ENCODE measurements at regions not wholly inside any gene's neighbourhood (a gene's known extent, or its start where the extent isn't known, plus 50 kb on each side); places are given as distances from the start of the nearest gene placed in this dataset.

- H3K9me3 ChIP-seq, result no peaks in the 10 kb centered on the region
- FAIRE-seq (no peak), ATAC-seq (peak; percentile 53 to 77 (median 68)), DNase-seq (peak in 1 of 6 donors; percentile 28)
- intact Hi-C loops (cut with DNase I), result no loop called here
- TF ChIP-seq CTCF (IDR thresholded peaks at IDR 0.05), result peak in 1 of 4 donors; percentile 12
- H3K27ac ChIP-seq, result peak overlapping the region in 2 of 4 donors; percentile 36 to 41
- H3K4me1 ChIP-seq, result peaks cover 0 to 20% (median 16%) of the 10 kb centered on the region in 3 donors
- no peaks in the 10 kb centered on the region for H3K36me3 ChIP-seq
- WGBS, 2 donors, result 21 to 26% methylated on average over 7 of the region's 7 CpGs
- no peaks in the 10 kb centered on the region for H3K27me3 ChIP-seq
- H3K4me3 ChIP-seq, result no peak overlapping the region
These were observed 385.3 kb downstream of the SETD4 start for GRCh38 chr21:35674895-35675470.

- intact Hi-C loops (cut with DNase I), result no loop called here
- DNase-seq, result no peak
These were observed 386.1 kb downstream of the SETD4 start for GRCh38 chr21:35674091-35674671.

GRCh38 chr21:35672313-35672712, 388.0 kb downstream of the SETD4 start:
- TF ChIP-seq CTCF (IDR thresholded peaks at IDR 0.05), result no peak

More at GRCh38 chr21:35674091-35674671, 386.1 kb downstream of the SETD4 start:
- ATAC-seq, result no peak
- H3K4me1 ChIP-seq, result peaks cover 0 to 20% (median 16%) of the 10 kb centered on the region in 3 donors
- no peaks in the 10 kb centered on the region for H3K27me3 ChIP-seq
- no peak overlapping the region for H3K27ac ChIP-seq
- H3K9me3 ChIP-seq, result no peaks in the 10 kb centered on the region
- 60 to 68% methylated on average over 13 of the region's 13 CpGs for WGBS, 2 donors
- no peaks in the 10 kb centered on the region for H3K36me3 ChIP-seq
- no peak for TF ChIP-seq CTCF (IDR thresholded peaks at IDR 0.05)
- H3K4me3 ChIP-seq, result no peak overlapping the region
- no peak for FAIRE-seq

GRCh38 chr21:35664683-35665082, 395.6 kb downstream of the SETD4 start:
- FAIRE-seq (no peak), DNase-seq (no peak), ATAC-seq (peak in 3 of 4 donors; percentile 50 to 81 (median 53))
- H3K9me3 ChIP-seq, result no peaks in the 10 kb centered on the region
- WGBS, 2 donors, result 63 to 67% methylated on average over 3 of the region's 3 CpGs
- no peak overlapping the region for H3K4me3 ChIP-seq
- intact Hi-C loops (cut with DNase I), result loop anchor here in 1 of 3 donors (10.0 kb wide), 1 partner anchor 180 kb away; no protein-coding TSS in a partner anchor
- no peak for TF ChIP-seq CTCF (IDR thresholded peaks at IDR 0.05)
- no peaks in the 10 kb centered on the region for H3K36me3 ChIP-seq
- no peaks in the 10 kb centered on the region for H3K27me3 ChIP-seq
- no peaks in the 10 kb centered on the region for H3K4me1 ChIP-seq
- H3K27ac ChIP-seq, result no peak overlapping the region

More at GRCh38 chr21:35672313-35672712, 388.0 kb downstream of the SETD4 start:
- WGBS, 2 donors, result 81 to 91% methylated on average over 3 of the region's 3 CpGs
- Histone ChIP-seq H3K36me3 (no peaks in the 10 kb centered on the region), H3K9me3 (no peaks in the 10 kb centered on the region), H3K27ac (no peak overlapping the region), H3K4me1 (peaks cover 0 to 12% (median 12%) of the 10 kb centered on the region in 3 donors), H3K27me3 (no peaks in the 10 kb centered on the region), H3K4me3 (no peak overlapping the region)
- intact Hi-C loops (cut with DNase I), result no loop called here
- FAIRE-seq (no peak), DNase-seq (no peak), ATAC-seq (no peak)

Data from pancreas (tissue), 10 donors.